GM19043 (cell line): ENCODE measurements at regions not wholly inside any gene's neighbourhood (a gene's known extent, or its start where the extent isn't known, plus 50 kb on each side); places are given as distances from the start of the nearest gene placed in this dataset.

Experiments used
- ATAC-seq: cut with Tn5 transposase; IDR thresholded peaks from one replicate; pipeline ENCODE4 v1.9.1; 2021; ENCODE audit warnings: low read depth; ENCODE audit not compliant: unreplicated experiment

DNA sequence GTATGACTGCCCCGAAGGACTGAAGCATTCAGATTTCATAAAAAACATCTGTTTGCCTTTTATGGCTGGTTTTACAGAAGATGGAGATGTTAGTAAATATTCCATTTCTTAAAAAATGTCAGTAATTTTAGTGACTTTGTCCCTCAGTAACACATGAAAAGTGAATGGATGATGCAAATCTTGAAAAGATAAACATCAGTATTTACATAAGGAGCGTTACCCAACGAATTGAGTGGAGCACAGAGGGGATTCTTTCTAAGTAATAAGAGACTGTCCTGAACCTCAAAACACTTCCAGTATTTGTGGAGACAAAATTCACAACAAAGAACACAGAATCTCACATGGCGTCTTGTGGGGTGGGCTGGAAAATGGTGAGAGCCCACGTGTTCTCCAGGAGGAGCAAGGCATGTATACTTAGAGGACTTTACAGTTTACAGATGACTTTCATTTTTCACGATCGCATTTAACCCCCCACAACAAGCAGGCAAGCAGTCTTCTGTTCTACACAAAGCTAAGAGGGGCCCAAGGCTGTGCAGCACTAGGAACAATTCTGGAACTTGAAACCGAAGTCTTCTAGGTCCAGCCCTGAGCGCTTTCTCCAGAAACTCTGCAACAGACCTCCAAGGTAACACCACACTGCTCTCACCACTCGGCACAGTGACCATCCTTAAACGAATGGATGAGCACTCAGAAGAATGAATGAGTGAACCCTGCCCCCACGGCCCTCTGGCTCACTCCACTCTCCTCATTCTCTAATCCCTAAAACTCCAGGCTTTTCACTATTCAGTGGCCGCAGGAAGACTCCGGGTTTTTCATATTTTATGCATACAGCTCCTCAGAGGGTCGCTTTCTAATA lies 709.8 kb downstream of the UQCRFS1 start:
- no peak for ATAC-seq

DNA sequence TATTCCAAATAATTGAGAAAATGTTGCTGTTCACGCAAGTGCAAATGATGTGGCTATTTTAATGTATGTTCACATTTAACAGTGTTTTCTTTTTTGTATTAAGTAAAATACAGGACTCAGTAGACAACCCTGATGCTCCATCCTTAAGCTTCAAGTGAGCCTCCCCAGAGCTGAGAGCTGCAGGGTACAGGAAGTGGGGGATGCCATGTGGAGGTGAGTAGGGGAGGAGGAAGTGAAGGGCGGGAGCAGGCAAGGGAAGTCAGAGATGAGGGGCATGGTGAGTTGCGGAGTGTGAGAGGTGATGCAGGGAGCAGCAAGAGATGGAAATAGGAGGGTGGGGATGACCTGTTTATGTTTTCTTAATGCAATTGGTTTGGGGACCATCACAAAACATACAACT lies 711.0 kb downstream of the UQCRFS1 start:
- ATAC-seq = no peak

DNA sequence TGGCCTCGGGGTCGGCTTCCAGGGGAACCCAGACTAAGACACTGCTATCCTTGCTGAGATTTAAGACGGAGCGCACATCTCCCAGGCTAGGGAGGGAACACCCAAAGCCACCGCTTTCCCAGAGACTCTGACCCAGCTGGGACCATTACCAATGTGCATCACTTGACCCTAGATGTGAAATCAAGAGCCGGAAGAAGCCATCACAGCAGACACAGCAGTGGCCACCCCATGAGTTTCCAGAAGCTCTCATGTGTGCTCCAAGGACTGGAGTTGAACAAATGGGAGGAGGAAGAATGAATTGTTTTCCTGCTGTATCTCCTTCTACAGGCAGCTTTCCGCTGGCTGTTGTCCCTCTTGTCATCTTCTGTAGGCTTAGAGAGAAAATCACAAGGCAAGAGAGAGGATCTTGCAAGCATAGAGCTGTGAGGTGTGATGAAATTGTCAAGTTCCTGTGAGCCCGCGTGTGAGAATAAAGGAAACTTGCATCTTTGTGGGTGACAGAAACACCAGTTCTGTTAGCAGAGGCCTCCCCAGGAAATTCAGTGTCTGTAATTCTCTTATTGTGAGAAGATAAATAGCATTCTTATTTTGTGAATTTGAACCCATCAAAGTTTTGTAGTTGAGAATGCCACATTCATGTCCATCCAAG lies 711.8 kb downstream of the UQCRFS1 start:
- no peak for ATAC-seq

DNA sequence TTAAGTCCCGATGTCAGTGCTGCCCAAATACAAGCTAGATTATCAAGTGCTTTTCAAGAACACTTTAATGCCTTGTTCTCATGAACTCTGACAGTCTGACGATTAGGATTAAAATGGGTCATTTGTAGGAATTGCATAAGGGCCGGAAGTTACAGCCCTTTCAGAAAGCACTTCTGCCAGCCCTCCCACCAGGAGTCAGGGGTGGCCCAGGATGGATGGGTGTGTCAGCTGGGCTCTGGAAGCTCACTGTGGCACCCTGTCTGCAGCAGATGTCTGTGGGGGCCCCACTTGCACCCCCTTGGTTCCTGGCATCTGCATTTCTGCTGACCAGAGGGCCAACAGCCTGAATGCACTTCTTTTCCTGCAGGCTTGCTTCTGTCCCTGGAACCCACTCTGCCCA lies 712.7 kb downstream of the UQCRFS1 start:
- ATAC-seq = no peak

DNA sequence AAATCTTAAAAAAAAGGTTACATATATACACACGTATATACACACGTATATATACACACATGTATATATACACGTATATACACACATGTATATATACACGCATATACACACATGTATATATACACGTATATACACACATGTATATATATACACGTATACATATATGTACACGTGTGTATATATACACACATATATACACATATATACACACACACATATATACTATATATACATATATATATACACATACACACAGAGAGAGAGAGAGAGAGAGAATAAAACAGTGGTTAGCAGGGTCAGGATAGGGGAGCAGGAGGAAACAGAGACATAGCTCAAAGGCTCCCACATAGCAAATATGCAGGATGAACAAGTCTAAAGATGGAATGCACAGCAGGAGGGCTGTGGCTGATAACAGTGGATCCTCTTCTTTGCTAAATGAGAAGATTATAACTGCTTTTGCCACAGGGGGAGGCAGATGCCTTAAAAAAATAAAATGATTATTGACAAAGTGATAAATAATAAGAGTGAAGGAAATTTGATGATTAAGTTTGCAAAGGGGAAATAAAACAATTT lies 714.5 kb downstream of the UQCRFS1 start:
- ATAC-seq = no peak

DNA sequence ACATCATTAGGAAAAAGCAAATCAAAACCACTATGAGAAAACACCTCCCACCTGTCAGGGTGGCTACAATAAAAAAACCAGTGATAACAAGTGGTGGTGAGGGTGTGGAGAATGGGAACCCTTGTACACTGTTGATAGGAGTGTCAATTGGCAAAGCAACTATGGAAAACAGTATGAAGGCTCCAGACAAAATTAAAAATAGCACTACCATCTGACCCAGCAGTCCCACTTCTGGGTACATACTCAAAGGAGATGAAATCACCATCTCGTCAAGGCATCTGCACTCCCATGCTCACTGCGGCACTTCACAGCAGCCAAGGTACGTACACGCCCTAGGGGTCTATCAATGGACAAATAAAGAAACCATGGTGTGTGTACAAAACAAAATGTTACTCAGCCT lies 715.1 kb downstream of the UQCRFS1 start:
- no peak for ATAC-seq

DNA sequence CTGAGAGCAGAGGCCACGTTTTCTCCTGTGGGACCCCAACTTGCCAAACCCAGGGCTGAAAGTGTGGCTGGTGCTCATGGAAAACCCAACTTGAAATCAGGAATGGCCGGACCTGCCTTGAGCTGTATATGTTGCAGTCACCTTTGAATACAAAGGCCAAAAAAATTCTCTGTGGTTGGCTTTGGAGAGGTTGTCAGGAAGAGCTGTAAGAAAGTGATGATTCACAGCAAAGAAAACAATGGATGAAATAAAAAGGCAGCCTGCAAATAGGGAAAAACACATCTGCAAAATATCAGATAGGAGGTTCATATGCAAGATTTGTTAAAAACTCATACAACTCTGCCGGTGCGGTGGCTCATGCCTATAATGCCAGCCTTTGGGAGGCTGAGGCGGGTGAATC lies 715.8 kb downstream of the UQCRFS1 start:
- no peak for ATAC-seq

DNA sequence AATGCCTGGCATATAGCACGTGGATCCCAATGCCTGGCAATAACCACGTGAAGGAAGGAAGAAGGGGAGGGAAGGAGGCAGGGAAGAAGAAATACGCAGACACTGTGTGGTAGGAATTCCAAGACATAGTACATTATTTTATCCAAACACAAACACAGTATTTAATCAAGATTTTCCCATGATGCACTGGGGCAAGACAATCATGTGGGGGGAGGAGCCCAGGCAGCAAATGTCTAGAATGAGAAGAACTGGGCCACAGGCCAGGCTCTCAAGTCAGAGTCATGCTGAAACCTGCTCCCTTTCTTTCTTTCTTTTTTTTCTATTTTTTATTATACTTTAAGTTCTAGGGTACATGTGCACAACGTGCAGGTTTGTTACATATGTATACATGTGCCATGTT lies 717.9 kb downstream of the UQCRFS1 start:
- ATAC-seq = no peak

DNA sequence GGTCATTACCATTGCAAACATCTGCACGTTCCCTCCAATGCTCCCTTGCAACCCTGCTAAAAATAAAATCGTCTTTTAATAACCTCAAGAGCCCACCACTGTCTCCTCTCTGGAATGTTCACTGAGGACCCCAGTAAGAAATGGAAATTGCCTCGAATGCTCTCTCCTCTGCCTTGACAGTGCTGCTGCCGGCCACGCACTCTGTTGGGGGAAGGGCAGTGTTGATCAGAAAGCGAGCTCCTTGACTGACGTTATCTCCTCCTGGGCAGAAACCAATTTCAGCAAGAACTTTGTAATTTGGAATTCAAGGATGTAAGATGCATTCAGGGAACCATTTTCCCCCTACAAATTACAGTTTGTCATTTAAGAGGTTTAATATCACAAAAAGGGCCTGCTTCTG lies 718.5 kb downstream of the UQCRFS1 start:
- ATAC-seq = no peak

DNA sequence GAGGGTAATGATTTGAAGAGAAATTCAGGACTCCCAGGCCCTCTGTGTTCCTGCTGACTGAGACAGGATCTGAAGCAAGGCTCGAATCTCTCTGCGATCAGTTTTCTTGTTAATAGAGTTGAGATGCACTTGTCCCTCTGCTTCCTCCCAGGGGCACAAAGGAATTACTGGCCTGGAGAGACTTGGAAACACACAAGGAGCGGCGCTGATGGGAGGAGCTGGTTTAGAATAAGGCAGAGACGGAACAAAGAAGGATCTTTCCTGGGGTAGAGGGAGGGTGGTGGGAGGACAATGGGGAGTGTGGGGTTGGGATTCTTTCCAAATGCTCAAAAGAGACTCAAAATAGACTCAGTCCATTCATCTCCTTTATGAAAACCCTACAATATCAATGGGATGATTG lies 719.1 kb downstream of the UQCRFS1 start:
- no peak for ATAC-seq

DNA sequence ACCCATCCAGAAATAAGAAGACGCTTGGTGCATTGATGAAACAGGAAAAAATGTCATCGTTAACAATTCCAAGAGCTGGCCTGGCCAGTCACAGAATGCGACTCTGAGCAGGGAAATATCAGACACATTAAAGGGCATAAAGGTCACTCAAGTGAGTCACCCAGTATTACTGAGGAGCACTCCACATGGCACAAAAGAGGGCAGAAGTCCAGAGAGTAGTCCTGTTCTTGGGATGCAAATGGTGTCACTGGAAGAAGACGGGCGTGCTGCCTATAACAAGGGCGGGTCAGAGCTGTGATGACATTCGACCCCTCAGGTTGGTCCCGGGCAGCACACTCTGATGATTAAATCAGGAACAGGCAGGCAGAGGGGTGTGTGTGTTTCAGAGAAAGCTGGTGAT lies 720.3 kb downstream of the UQCRFS1 start:
- no peak for ATAC-seq

DNA sequence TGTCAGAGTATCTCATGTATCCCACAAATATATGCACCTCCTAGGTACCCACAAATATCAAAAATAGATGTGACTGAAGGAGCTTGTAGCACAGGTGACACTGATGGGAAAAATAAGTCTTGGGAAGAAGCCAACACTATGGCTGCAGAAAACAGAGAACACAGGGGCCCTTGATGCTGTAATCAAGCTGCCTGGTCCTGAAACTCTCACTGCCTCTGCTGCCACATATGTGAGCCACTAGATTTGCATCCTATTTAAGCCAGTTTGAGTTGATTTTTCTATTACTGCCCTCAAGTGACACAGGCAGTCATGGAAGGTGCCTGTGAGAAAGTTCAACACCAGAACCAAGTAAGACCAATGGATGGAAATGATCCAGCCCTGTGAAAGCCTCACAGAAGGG lies 720.8 kb downstream of the UQCRFS1 start:
- ATAC-seq = no peak

DNA sequence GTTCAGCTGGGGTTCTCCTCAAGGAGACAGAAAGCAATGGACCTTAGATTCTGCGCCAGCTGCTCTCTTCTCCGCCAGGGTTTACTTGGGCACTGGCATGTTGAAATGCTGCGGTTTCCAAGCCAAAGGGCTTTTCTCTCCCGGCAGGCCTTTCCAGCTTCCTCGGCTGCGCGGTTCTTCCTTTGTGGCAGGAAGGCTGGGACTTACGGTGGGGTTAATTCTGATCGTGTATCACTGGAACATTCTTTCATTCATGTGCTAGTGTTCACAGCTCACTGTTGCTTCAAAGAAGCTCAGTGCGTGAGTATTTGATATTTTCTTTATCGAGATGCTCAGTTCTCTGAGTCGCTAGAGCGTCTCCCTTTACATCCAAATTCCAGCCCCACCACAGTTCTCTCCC lies 723.2 kb downstream of the UQCRFS1 start:
- ATAC-seq = no peak

DNA sequence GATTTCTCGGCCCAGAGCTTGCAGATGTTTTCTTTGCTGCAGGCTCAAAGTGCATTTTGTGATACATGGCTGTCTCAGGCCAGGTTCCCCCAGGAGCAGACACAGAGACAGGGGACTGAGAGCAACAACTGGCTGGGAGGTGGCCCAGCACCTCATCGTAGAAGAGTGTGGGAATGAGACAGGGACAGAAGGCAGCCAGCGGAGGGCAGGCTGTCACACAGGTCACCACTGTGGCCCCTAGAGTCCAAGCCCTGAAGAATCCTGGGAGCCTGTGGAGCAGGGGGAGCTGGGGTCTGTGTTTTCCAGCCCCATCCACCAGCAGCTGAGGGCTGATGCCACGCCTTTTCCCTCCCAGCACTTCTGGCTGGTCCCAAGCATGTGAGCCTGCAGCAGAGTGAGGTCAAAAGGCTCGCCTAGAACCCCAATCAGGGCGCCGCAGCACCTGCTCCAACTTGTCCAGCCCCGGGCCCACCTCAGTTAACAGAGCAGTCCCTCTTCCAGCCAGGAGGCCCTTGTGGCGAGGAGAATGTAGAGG lies 723.8 kb downstream of the UQCRFS1 start:
- ATAC-seq = no peak

DNA sequence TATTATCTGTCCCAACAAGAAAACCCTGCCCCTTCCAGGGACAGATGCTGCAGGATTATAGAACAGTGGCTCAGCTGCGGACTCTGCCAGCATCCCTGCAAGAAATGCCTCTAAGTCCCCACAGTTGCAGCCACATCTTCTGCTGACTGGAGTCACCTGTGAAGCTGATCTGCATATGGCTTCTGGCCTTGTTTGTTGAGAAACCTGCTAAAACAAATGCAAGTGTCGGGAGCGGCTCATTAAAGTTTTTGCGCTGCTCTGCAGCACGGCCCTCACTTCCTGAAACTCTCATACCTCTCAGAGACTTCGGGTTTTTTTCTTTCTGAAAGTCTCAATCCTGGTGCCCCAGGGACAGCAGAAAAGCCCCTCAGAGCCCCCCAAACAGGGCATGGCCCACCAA lies 725.0 kb downstream of the UQCRFS1 start:
- no peak for ATAC-seq

DNA sequence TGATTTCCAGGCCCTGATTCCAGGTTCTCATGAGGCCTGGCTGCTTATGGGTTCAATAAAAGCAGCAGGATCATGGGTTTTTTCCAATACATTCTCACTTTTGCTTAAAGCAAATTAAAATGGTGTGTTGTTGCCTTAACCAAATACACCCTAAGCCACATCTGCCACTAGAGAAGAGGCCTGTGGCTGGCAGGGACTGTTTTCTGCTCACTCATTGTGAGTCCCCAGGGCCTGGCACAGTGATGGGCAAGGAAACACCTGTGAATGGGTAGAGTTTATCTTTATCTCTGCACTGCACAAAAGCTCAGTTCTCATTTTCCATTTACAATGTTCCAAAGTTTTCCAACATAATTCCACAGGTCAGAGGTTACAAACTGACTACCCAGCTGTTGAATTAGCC lies 726.0 kb downstream of the UQCRFS1 start:
- ATAC-seq = no peak

DNA sequence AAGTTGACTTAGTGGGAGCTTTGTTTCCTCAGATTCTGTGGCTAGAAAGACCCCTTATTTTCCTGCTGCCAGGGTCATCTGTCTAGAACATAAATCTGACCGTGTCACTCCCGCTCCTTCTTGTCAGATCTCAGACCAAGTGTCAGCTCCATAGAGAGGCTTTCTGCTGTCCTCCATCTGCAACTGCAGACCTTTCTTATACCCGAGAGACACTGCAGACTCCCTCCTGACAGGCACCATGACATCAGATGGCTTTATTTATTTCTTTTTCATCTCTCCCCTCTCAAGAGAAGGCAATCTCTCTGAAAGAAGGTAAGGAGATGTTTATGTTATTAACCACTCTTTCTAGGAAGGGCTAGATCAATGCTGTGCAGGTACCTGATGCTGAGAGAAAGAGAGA lies 726.5 kb downstream of the UQCRFS1 start:
- no peak for ATAC-seq

DNA sequence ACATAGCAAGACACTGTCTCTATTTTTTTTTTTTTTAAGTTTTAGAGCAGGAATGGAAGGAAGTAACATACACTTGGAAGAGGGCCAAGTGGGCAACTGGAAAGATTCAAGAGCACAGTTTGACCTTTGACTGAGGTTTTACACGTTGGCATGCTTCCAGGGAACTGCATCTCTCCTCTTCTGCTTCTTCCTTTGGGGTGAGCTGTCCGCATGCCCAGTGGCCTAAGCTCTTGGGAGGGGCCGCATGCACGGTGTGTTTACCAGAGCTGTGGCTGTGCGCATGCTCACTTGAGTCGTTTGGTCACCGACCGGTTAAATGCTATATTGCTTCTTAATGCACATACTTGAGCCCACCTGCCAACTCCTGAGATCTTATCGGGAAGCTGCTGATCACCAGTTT lies 727.7 kb downstream of the UQCRFS1 start:
- no peak for ATAC-seq

DNA sequence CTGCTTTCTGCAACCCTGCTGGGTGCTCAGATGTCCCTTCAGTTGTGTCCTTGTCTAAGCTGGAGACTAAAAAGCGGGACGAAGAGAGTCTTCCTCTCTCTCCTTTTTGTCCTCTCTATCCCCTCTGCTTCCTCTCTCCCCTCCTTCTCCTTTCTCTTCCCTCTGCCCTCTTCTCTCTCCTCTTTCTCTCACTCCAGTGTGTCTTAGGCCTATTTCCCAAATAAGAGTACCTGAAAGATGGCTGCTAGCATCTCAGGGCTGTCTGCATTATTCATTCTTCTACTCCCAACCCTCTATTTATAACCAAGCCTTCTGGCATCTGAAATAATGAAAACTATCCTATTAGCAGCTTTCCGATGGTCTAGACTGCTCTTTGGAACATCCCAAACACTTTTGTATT lies 729.8 kb downstream of the UQCRFS1 start:
- ATAC-seq = no peak

DNA sequence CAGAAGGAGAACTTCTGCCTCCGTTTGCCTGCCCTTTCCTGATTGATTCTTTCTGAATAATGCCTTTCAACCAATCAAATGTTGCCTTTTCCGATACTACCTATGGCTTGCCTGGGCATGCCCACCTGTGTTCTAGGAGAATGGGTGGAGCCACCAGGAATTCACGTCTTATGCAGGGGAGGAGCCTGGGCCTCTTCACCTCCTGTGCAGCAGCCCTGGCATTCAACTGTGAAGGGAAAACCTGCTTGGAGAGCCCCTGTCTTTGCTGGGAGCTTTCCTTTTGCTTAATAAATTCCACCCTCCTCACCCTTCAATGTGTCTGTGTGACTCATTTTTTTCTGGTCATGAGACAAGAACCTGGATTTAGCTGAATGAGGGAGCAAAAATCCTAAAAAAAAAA lies 730.7 kb downstream of the UQCRFS1 start:
- ATAC-seq = no peak

DNA sequence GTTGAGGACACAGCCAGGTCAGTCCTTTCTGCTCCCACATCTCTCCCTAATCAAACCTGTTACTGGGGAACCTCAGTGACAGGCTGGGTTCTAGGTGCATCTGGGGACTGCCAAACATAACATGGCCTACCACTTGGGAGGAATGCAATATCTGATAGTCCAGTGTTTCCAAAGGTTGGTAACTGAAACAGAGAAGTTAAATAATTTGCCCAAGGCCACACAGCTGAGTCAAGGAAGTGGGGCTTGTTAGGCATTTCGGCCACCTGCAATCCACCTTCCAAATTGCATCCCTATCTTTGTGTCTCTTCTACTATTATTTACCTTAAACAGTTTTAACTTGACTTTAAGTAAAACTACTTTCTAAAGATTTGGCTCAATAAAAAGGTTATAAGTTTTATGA lies 731.3 kb downstream of the UQCRFS1 start:
- ATAC-seq = no peak

DNA sequence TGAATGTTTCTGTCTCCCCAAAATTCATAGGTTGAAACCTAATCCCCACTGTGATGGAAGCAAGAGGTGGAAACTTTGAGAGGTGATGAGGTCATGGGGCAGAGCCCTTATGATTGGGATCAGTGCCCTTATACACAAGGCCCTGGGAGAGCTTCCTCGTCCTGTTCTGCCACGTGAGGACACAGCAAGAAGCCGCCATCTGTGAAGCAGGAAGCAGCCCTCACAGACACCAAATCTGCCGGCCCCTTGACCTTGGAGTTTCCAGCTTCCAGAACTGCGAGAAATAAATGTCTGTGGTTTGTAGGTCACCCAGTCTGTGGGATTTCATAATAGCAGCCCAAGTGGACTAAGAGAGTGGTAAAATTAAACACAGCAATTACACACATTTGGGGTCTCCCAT lies 737.4 kb downstream of the UQCRFS1 start:
- ATAC-seq = no peak
